HG03066 (cell line): ENCODE measurements at regions not wholly inside any gene's neighbourhood (a gene's known extent, or its start where the extent isn't known, plus 50 kb on each side); places are given as distances from the start of the nearest gene placed in this dataset.
"Not testable (repeated sequence)": the region's sequence is repeated elsewhere in the genome, so short reads cannot be mapped to it uniquely, and the experiment has no call there.

ENCODE experiments used
- ATAC-seq: cut with Tn5 transposase; IDR thresholded peaks from one replicate; pipeline ENCODE4 v1.9.1; 2021; ENCODE audit warnings: low read depth; ENCODE audit not compliant: unreplicated experiment

GRCh38 chr1:200496937-200497336, 87.1 kb upstream of the ZNF281 start:
- no peak for ATAC-seq

GRCh38 chr1:200495901-200496300, 86.1 kb upstream of the ZNF281 start:
- no peak for ATAC-seq

- no peak for ATAC-seq
Observed at GRCh38 chr1:200493344-200493743, 83.5 kb upstream of the ZNF281 start.

GRCh38 chr1:200491103-200491502, 81.3 kb upstream of the ZNF281 start:
- ATAC-seq: no peak

GRCh38 chr1:200490183-200490582, 80.3 kb upstream of the ZNF281 start:
- ATAC-seq: no peak

GRCh38 chr1:200488375-200489165, 78.7 kb upstream of the ZNF281 start:
- peak; percentile 77 for ATAC-seq

GRCh38 chr1:200487650-200488049, 77.8 kb upstream of the ZNF281 start:
- no peak for ATAC-seq

- ATAC-seq: no peak
Observed at GRCh38 chr1:200486634-200487033, 76.8 kb upstream of the ZNF281 start.

- not testable (repeated sequence) for ATAC-seq
Observed at GRCh38 chr1:200484438-200484946, 74.7 kb upstream of the ZNF281 start.

GRCh38 chr1:200483491-200484143, 73.8 kb upstream of the ZNF281 start:
- ATAC-seq: peak; percentile 99

GRCh38 chr1:200480964-200481363, 71.1 kb upstream of the ZNF281 start:
- ATAC-seq: no peak

GRCh38 chr1:200479816-200480215, 70.0 kb upstream of the ZNF281 start:
- no peak for ATAC-seq

- no peak for ATAC-seq
Observed at GRCh38 chr1:200478945-200479558, 69.2 kb upstream of the ZNF281 start.

GRCh38 chr1:200478239-200478623, 68.4 kb upstream of the ZNF281 start:
- no peak for ATAC-seq

- ATAC-seq: no peak
Observed at GRCh38 chr1:200474633-200475032, 64.8 kb upstream of the ZNF281 start.

- peak; percentile 79 for ATAC-seq
Observed at GRCh38 chr1:200473698-200474371, 64.0 kb upstream of the ZNF281 start.

- no peak for ATAC-seq
Observed at GRCh38 chr1:200471739-200472138, 61.9 kb upstream of the ZNF281 start.

GRCh38 chr1:200468264-200469001, 58.6 kb upstream of the ZNF281 start:
- no peak for ATAC-seq

GRCh38 chr1:200464784-200465400, 55.1 kb upstream of the ZNF281 start:
- ATAC-seq: no peak
